Thyroid gland (tissue), 4 donors: ENCODE measurements at regions not wholly inside any gene's neighbourhood (a gene's known extent, or its start where the extent isn't known, plus 50 kb on each side); places are given as distances from the start of the nearest gene placed in this dataset.

Experiments
- CTCF ChIP-seq, 6 experiments: fragments of 200-600 bp in 3 of 6; fragments of 450-650 bp in 3 of 6; sonication (generic) in 3 of 6; IDR thresholded peaks; one replicate each; pipeline ENCODE4 v1.5.1; 2016 to 2019; ENCODE audit warnings: antibody characterized with exemption in 6 of 6, mild to moderate bottlenecking in 2 of 6, inconsistent platforms in 1 of 6, moderate library complexity in 1 of 6
- POLR2A ChIP-seq, 2 donors: fragments of 450-650 bp; IDR thresholded peaks; one replicate each; pipeline ENCODE4 v1.6.1; 2017; ENCODE audit warnings: antibody characterized with exemption in 2 of 2, mild to moderate bottlenecking in 2 of 2, moderate library complexity in 1 of 2

GRCh38 chr10:106252541-106252940, 912.0 kb downstream of the SORCS1 start:
- TF ChIP-seq CTCF (IDR thresholded peaks at IDR 0.05) (no peak), POLR2A (IDR thresholded peaks at IDR 0.05) (no peak)
